Bronchial epithelial cell (primary cell): ENCODE measurements at regions not wholly inside any gene's neighbourhood (a gene's known extent, or its start where the extent isn't known, plus 50 kb on each side); places are given as distances from the start of the nearest gene placed in this dataset.
"Not testable (repeated sequence)": the region's sequence is repeated elsewhere in the genome, so short reads cannot be mapped to it uniquely, and the experiment has no call there.

Source experiments
- DNase-seq: peaks from one replicate; pipeline ENCODE4 v3.0.0-alpha.2; 2010; ENCODE audit warnings: low read depth
- FAIRE-seq: peaks from 2 replicates; lab custom pipeline; 2011; peaks lifted over from hg19 to GRCh38; lab: Jason Lieb, UNC
- H3K27me3 ChIP-seq: 2 replicates; pipeline ENCODE4 v1.5.1; 2011; ENCODE audit warnings: low read length; ENCODE audit not compliant: control insufficient read depth, insufficient read depth
- H3K36me3 ChIP-seq: 2 replicates; pipeline ENCODE4 v1.5.1; 2011; ENCODE audit warnings: low read length; ENCODE audit not compliant: control insufficient read depth, insufficient read depth
- H3K4me3 ChIP-seq: 2 replicates; pipeline ENCODE4 v1.5.1; 2011; ENCODE audit warnings: mild to moderate bottlenecking, low read depth, low read length, control low read depth
- TF ChIP-seq, protein P1 (sequence below): IDR thresholded peaks from 2 replicates; pipeline ENCODE4 v1.5.1; 2011; ENCODE audit warnings: mild to moderate bottlenecking, moderate library complexity, low read length, control low read depth, inconsistent platforms; ENCODE audit not compliant: insufficient read depth, severe bottlenecking

DNA sequence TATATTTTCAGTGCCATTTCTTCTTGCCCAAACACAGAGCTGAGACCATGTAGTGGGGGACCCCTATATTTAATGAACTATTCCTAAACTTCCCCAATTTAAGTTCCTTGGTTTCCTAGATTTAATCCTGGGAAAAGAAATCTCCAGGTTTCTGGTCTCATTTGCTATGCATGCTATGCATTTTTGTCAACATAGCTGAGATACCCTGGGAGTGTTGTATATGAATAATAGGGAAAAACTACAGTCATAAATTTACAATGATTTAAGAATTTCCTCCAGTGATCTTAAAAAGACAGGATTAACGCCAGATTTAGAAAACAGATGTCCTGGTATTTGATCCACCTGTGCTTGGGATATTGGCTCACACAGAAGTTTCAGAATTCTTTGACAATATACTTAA, 136.8 kb upstream of the RAPGEF2 start:
- Histone ChIP-seq H3K36me3 (no peaks in the 10 kb centered on the region), H3K4me3 (no peak overlapping the region), H3K27me3 (no peaks in the 10 kb centered on the region)
- TF ChIP-seq, protein P1, sequence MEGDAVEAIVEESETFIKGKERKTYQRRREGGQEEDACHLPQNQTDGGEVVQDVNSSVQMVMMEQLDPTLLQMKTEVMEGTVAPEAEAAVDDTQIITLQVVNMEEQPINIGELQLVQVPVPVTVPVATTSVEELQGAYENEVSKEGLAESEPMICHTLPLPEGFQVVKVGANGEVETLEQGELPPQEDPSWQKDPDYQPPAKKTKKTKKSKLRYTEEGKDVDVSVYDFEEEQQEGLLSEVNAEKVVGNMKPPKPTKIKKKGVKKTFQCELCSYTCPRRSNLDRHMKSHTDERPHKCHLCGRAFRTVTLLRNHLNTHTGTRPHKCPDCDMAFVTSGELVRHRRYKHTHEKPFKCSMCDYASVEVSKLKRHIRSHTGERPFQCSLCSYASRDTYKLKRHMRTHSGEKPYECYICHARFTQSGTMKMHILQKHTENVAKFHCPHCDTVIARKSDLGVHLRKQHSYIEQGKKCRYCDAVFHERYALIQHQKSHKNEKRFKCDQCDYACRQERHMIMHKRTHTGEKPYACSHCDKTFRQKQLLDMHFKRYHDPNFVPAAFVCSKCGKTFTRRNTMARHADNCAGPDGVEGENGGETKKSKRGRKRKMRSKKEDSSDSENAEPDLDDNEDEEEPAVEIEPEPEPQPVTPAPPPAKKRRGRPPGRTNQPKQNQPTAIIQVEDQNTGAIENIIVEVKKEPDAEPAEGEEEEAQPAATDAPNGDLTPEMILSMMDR = no peak
- FAIRE-seq (no peak), DNase-seq (no peak)

DNA sequence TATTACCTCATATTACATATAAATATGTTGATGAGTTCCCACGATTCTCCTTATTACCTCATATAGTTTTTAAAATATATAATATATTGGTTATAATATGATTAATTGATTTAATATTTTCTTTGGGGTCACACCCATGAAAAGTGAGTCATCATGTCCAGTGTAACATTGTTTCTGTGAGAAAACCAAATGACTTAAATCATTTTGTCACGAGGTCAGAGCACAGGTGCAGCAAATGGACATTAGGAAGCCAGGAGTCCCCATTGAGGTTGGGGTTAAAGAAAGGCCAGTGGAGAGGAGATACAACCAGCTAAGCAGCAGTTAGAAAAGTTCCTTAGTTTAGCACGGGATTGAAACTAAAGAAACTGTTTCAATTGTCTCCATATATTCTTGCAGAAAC, 133.9 kb upstream of the RAPGEF2 start:
- TF ChIP-seq, protein P1 = no peak
- Histone ChIP-seq H3K27me3 (no peaks in the 10 kb centered on the region), H3K4me3 (no peak overlapping the region), H3K36me3 (no peaks in the 10 kb centered on the region)
- DNase-seq (no peak), FAIRE-seq (no peak)

DNA sequence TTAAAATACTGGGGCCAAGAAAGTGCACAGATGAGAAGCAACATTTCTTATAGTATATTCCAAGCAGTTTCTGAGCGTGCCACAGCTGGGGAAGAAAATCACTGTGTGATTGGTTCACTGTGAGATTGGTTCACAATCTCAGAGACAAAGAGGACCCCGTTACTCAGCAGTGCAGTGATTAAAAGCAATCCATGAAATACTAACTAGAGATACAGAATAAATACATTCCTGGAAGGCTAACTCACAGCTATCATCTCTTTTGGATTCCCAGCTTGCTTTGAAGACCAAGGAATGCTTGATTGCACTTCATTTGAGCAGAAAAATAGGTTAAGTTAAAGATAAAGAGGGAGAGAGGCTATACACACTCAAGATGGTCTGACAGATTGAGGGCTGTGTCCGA, 132.1 kb upstream of the RAPGEF2 start:
- TF ChIP-seq, protein P1 = no peak
- Histone ChIP-seq H3K36me3 (no peaks in the 10 kb centered on the region), H3K4me3 (no peak overlapping the region), H3K27me3 (no peaks in the 10 kb centered on the region)
- no peak for FAIRE-seq
- no peak for DNase-seq

DNA sequence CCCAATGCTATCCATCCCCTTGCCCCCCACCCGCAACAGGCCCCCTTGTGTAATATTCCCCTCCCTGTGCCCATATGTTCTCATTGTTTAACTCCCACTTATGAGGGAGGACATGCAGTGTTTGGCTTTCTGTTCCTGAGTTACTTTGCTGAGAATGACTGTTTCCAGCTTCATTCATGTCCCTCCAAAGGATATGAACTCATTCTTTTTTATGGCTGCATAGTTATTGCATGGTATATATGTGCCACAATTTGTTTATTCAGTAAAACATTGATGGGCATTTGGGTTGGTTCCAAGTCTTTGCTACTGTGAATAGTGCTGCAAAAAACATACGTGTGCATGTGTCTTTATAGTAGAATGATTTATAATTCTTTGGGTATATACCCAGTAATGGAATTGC, 128.4 kb upstream of the RAPGEF2 start:
- H3K36me3 ChIP-seq, H3K4me3 ChIP-seq, H3K27me3 ChIP-seq, FAIRE-seq: not testable (repeated sequence)
- DNase-seq = peak; percentile 32

DNA sequence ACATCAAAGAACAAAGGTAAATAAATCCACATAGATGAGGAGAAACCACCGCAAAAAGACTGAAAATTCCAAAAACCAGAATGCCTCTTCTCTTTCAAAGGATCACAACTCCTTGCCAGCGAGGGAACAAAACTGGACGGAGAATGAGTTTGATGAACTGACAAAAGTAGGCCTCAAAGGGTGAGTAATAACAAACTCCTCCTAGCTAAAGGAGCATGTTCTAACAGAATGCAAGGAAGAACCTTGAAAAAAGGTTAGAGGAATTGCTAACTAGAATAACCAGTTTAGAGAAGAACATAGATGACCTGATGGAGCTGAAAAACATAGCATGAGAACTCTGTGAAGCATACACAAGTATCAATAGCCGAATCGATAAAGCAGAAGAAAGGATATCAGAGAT, 122.2 kb upstream of the RAPGEF2 start:
- not testable (repeated sequence) for FAIRE-seq, H3K27me3 ChIP-seq, H3K4me3 ChIP-seq, H3K36me3 ChIP-seq
- DNase-seq = peak; percentile 44

DNA sequence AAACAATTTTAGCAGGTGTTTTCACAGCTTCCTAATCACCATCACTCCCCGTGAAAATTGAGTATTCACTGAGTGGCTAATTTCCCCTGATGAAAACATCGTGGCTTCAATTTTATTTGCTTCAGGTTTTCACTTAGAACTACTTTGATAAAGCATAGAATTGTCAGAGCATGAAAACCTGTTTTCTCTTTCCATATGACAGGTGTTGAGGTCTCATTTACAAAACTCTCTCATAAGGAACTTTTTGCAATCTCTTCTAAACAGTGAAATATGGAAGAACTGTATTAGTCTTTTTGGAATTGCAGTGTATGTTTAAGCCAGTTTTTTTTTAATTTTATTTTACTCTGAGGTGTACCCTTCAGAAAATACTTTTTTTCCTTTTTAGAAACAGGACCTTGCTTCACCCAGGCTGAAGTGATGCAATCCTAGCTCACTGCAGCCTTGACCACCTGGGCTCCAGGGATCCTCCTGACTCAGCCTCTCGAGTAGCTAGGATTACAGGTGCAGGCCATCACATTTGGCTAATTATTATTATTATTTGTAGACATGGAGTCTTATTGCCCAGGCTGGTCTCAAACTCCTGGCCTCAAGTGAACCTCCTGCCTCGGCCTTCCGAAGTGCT, 111.2 kb upstream of the RAPGEF2 start:
- TF ChIP-seq, protein P1 = no peak
- no peak overlapping the region for H3K4me3 ChIP-seq
- FAIRE-seq (no peak), DNase-seq (no peak)
- H3K27me3 ChIP-seq = no peaks in the 10 kb centered on the region
- no peaks in the 10 kb centered on the region for H3K36me3 ChIP-seq

DNA sequence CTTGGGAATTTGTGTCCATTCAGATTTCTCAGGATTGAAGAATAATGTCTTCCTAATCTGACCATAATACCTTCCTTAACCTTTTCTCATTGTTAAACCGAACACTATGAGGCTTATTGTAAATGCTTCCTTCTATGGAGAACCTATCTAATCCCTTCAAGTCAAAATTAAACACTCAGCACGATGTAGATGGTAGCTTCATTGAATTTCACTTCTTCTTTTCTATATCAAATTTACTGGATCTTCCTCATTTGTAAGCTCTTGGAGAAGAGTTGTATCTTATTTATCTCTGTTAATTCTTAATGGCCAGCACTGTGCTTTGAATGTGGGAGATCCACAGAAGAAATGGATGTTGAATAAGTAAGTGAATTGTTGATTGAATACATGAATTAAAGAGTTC, 109.0 kb upstream of the RAPGEF2 start:
- DNase-seq = no peak
- Histone ChIP-seq H3K27me3 (no peaks in the 10 kb centered on the region), H3K36me3 (no peaks in the 10 kb centered on the region), H3K4me3 (no peak overlapping the region)
- FAIRE-seq = no peak
- TF ChIP-seq, protein P1 = no peak
